GM23248 (cell line): ENCODE measurements at regions not wholly inside any gene's neighbourhood (a gene's known extent, or its start where the extent isn't known, plus 50 kb on each side); places are given as distances from the start of the nearest gene placed in this dataset.

ENCODE experiments used
- EZH2 ChIP-seq: fragments of 200-600 bp; sonication (generic); IDR thresholded peaks from 2 replicates; pipeline ENCODE4 v1.6.1; 2018; ENCODE audit warnings: antibody characterized with exemption, mild to moderate bottlenecking; ENCODE audit not compliant: insufficient read depth, poor library complexity, severe bottlenecking
- EZH2phosphoT487 ChIP-seq: fragments of 200-600 bp; sonication (generic); IDR thresholded peaks from 2 replicates; pipeline ENCODE4 v1.6.1; 2018; ENCODE audit warnings: antibody characterized with exemption, moderate library complexity, mild to moderate bottlenecking, low read depth; ENCODE audit not compliant: insufficient read depth

DNA sequence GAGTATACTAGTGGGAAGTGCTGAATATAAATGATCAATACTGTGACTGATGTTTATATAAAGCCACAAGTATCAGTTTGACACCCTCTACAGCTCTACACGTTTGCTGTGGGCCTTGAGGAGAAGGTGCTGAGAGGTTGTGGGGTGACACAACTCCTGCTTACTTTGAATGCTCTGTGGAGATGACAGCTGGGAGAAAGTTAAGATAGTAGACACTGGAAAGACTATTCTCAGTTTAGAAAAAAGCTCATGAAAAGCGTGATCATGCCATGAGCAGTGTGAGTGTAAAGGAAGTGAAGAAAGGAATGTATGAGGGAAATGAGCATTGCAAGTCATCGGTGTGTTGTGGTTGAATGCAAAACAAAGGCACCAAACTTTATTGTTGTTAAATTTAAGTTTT, 215.8 kb downstream of the UTRN start:
- TF ChIP-seq EZH2phosphoT487 (no peak), EZH2 (no peak)
